ENCODE measurements at regions not wholly inside any gene's neighbourhood (a gene's known extent, or its start where the extent isn't known, plus 50 kb on each side); places are given as distances from the start of the nearest gene placed in this dataset.

- TF ChIP-seq, protein P1, sequence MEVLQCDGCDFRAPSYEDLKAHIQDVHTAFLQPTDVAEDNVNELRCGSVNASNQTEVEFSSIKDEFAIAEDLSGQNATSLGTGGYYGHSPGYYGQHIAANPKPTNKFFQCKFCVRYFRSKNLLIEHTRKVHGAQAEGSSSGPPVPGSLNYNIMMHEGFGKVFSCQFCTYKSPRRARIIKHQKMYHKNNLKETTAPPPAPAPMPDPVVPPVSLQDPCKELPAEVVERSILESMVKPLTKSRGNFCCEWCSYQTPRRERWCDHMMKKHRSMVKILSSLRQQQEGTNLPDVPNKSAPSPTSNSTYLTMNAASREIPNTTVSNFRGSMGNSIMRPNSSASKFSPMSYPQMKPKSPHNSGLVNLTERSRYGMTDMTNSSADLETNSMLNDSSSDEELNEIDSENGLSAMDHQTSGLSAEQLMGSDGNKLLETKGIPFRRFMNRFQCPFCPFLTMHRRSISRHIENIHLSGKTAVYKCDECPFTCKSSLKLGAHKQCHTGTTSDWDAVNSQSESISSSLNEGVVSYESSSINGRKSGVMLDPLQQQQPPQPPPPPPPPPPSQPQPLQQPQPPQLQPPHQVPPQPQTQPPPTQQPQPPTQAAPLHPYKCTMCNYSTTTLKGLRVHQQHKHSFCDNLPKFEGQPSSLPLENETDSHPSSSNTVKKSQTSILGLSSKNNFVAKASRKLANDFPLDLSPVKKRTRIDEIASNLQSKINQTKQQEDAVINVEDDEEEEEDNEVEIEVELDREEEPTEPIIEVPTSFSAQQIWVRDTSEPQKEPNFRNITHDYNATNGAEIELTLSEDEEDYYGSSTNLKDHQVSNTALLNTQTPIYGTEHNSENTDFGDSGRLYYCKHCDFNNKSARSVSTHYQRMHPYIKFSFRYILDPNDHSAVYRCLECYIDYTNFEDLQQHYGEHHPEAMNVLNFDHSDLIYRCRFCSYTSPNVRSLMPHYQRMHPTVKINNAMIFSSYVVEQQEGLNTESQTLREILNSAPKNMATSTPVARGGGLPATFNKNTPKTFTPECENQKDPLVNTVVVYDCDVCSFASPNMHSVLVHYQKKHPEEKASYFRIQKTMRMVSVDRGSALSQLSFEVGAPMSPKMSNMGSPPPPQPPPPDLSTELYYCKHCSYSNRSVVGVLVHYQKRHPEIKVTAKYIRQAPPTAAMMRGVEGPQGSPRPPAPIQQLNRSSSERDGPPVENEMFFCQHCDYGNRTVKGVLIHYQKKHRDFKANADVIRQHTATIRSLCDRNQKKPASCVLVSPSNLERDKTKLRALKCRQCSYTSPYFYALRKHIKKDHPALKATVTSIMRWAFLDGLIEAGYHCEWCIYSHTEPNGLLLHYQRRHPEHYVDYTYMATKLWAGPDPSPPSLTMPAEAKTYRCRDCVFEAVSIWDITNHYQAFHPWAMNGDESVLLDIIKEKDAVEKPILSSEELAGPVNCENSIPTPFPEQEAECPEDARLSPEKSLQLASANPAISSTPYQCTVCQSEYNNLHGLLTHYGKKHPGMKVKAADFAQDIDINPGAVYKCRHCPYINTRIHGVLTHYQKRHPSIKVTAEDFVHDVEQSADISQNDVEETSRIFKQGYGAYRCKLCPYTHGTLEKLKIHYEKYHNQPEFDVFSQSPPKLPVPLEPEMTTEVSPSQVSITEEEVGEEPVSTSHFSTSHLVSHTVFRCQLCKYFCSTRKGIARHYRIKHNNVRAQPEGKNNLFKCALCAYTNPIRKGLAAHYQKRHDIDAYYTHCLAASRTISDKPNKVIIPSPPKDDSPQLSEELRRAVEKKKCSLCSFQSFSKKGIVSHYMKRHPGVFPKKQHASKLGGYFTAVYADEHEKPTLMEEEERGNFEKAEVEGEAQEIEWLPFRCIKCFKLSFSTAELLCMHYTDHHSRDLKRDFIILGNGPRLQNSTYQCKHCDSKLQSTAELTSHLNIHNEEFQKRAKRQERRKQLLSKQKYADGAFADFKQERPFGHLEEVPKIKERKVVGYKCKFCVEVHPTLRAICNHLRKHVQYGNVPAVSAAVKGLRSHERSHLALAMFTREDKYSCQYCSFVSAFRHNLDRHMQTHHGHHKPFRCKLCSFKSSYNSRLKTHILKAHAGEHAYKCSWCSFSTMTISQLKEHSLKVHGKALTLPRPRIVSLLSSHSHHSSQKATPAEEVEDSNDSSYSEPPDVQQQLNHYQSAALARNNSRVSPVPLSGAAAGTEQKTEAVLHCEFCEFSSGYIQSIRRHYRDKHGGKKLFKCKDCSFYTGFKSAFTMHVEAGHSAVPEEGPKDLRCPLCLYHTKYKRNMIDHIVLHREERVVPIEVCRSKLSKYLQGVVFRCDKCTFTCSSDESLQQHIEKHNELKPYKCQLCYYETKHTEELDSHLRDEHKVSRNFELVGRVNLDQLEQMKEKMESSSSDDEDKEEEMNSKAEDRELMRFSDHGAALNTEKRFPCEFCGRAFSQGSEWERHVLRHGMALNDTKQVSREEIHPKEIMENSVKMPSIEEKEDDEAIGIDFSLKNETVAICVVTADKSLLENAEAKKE (CRISPR knock-in tag; IDR thresholded peaks at IDR 0.05), result no peak
- no peak for TF ChIP-seq EZH2 (IDR thresholded peaks at IDR 0.05; ENCODE audit: low read depth, unreplicated experiment)
These were observed 105.8 kb upstream of the ANK3 start (continued) for GRCh38 chr10:60495338-60496055.

DNA sequence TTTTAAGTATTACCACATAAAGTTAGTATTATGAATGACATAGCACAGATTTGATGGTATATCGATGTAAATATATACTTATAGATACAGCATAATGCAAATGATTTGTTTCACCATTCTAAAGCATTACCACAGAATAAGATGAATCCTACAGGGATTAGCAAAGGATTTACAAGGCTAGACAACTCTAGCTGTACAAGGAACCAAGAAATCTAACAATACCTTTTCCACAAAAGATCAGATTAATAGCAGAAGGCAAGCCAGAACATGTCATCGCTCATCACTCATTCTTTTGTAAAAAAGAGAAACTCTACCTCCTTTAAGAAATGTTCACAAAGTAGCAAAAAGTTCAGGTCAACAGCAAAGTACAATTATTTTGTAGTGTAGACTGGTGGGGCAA, 105.1 kb upstream of the ANK3 start:
- H3K27me3 Mint-ChIP-seq (ENCODE audit: insufficient read depth, low read depth, poor library complexity), result peaks cover 2% of the 10 kb centered on the region
- TF ChIP-seq ZNF331 (CRISPR knock-in tag; IDR thresholded peaks at IDR 0.05; ENCODE audit: low read depth), result no peak
- TF ChIP-seq ZNF114 (CRISPR knock-in tag; IDR thresholded peaks at IDR 0.05), result no peak
- TF ChIP-seq STAT1 (IDR thresholded peaks at IDR 0.05; ENCODE audit: unreplicated experiment), result no peak
- TF ChIP-seq EZH2phosphoT487 (IDR thresholded peaks at IDR 0.05; ENCODE audit: unreplicated experiment), result no peak
- TF ChIP-seq EZH2 (IDR thresholded peaks at IDR 0.05; ENCODE audit: low read depth, unreplicated experiment), result no peak
- TF ChIP-seq JUNB (IDR thresholded peaks at IDR 0.05; ENCODE audit: unreplicated experiment), result no peak
- TF ChIP-seq, protein P2, sequence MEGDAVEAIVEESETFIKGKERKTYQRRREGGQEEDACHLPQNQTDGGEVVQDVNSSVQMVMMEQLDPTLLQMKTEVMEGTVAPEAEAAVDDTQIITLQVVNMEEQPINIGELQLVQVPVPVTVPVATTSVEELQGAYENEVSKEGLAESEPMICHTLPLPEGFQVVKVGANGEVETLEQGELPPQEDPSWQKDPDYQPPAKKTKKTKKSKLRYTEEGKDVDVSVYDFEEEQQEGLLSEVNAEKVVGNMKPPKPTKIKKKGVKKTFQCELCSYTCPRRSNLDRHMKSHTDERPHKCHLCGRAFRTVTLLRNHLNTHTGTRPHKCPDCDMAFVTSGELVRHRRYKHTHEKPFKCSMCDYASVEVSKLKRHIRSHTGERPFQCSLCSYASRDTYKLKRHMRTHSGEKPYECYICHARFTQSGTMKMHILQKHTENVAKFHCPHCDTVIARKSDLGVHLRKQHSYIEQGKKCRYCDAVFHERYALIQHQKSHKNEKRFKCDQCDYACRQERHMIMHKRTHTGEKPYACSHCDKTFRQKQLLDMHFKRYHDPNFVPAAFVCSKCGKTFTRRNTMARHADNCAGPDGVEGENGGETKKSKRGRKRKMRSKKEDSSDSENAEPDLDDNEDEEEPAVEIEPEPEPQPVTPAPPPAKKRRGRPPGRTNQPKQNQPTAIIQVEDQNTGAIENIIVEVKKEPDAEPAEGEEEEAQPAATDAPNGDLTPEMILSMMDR (conservative IDR thresholded peaks at IDR 0.05; ENCODE audit: low read depth in 2 of 2), result no peak
- no peak for TF ChIP-seq CREB1 (CRISPR knock-in tag; IDR thresholded peaks at IDR 0.05; ENCODE audit: low read depth)
- no peak for TF ChIP-seq NANOG (IDR thresholded peaks at IDR 0.05; ENCODE audit: borderline replicate concordance)
- no peak for TF ChIP-seq POLR2AphosphoS5 (IDR thresholded peaks at IDR 0.05; ENCODE audit: low read depth)
- TF ChIP-seq, protein P3, sequence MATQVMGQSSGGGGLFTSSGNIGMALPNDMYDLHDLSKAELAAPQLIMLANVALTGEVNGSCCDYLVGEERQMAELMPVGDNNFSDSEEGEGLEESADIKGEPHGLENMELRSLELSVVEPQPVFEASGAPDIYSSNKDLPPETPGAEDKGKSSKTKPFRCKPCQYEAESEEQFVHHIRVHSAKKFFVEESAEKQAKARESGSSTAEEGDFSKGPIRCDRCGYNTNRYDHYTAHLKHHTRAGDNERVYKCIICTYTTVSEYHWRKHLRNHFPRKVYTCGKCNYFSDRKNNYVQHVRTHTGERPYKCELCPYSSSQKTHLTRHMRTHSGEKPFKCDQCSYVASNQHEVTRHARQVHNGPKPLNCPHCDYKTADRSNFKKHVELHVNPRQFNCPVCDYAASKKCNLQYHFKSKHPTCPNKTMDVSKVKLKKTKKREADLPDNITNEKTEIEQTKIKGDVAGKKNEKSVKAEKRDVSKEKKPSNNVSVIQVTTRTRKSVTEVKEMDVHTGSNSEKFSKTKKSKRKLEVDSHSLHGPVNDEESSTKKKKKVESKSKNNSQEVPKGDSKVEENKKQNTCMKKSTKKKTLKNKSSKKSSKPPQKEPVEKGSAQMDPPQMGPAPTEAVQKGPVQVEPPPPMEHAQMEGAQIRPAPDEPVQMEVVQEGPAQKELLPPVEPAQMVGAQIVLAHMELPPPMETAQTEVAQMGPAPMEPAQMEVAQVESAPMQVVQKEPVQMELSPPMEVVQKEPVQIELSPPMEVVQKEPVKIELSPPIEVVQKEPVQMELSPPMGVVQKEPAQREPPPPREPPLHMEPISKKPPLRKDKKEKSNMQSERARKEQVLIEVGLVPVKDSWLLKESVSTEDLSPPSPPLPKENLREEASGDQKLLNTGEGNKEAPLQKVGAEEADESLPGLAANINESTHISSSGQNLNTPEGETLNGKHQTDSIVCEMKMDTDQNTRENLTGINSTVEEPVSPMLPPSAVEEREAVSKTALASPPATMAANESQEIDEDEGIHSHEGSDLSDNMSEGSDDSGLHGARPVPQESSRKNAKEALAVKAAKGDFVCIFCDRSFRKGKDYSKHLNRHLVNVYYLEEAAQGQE (IDR thresholded peaks at IDR 0.05; ENCODE audit: unreplicated experiment), result no peak
- no peak for TF ChIP-seq ETS1 (IDR thresholded peaks at IDR 0.05)

More for the DNA sequence above, 105.1 kb upstream of the ANK3 start:
- no peaks in the 10 kb centered on the region for H3K27me3 ChIP-seq (ENCODE audit: insufficient read depth)
- H3K36me3 ChIP-seq (ENCODE audit: insufficient read depth), result no peaks in the 10 kb centered on the region
- ATAC-seq, result no peak
- no peak for DNase-seq (ENCODE audit: low spot score)
- Mint-ChIP-seq H3K36me3 (ENCODE audit: low read depth) (no peaks in the 10 kb centered on the region), H3K27ac (no peak overlapping the region; the same call in 1 of the 2 replicates), H3K4me1 (peaks cover 8% of the 10 kb centered on the region), H3K4me3 (no peak overlapping the region), H3K9me3 (no peaks in the 10 kb centered on the region)
- H3F3A ChIP-seq (replicated peaks; ENCODE audit: low read depth), result no peaks in the 10 kb centered on the region
- H3K4me3 ChIP-seq, result no peak overlapping the region
- H3K9me2 ChIP-seq (ENCODE audit: insufficient read depth), result no peaks in the 10 kb centered on the region
- no peaks in the 10 kb centered on the region for H3K79me2 ChIP-seq (replicated peaks; ENCODE audit: insufficient read depth)
- H3K4me2 ChIP-seq, result no peak overlapping the region
- no peaks in the 10 kb centered on the region for H4K20me1 ChIP-seq (replicated peaks; ENCODE audit: insufficient read depth)
- no peaks in the 10 kb centered on the region for H3K4me1 ChIP-seq (ENCODE audit: insufficient read depth)
- H2AFZ ChIP-seq, result no peak overlapping the region
- H3K27ac ChIP-seq (ENCODE audit: low read depth), result no peak overlapping the region

Measured in GM23338 (cell line).